RWPE2 (cell line): ENCODE measurements at regions not wholly inside any gene's neighbourhood (a gene's known extent, or its start where the extent isn't known, plus 50 kb on each side); places are given as distances from the start of the nearest gene placed in this dataset.
"Not testable (repeated sequence)": the region's sequence is repeated elsewhere in the genome, so short reads cannot be mapped to it uniquely, and the experiment has no call there.

Experiments
- ATAC-seq: fragments of 200-7000 bp; cut with Tn5 transposase; 3 replicates; pipeline ENCODE4 v1.9.1; 2021; ENCODE audit warnings: low read depth
- DNase-seq: peaks from one replicate; pipeline ENCODE4 v3.0.0-alpha.2; 2020; ENCODE audit warnings: low spot score
- H3K27ac ChIP-seq: fragments of 450-650 bp; 2 replicates; pipeline ENCODE4 v1.5.1; 2017; ENCODE audit warnings: mild to moderate bottlenecking; ENCODE audit not compliant: poor library complexity, severe bottlenecking
- H3K27me3 ChIP-seq: fragments of 250-450 bp; sonication (Bioruptor Pico); 2 replicates; pipeline ENCODE4 v1.5.1; 2021; ENCODE audit warnings: mild to moderate bottlenecking, moderate library complexity; ENCODE audit not compliant: insufficient read depth, poor library complexity, severe bottlenecking
- H3K36me3 ChIP-seq: fragments of 250-450 bp; sonication (Bioruptor Pico); 2 replicates; pipeline ENCODE4 v1.5.1; 2020; ENCODE audit warnings: low read depth, mild to moderate bottlenecking, moderate library complexity
- H3K4me1 ChIP-seq: fragments of 250-450 bp; sonication (Bioruptor Pico); 2 replicates; pipeline ENCODE4 v1.5.1; 2021; ENCODE audit warnings: mild to moderate bottlenecking, moderate library complexity; ENCODE audit not compliant: insufficient read depth, poor library complexity, severe bottlenecking
- H3K4me3 ChIP-seq: fragments of 250-450 bp; sonication (Bioruptor Pico); 2 replicates; pipeline ENCODE4 v1.5.1; 2021; ENCODE audit warnings: mild to moderate bottlenecking, moderate library complexity; ENCODE audit not compliant: severe bottlenecking
- H3K9me3 ChIP-seq: fragments of 250-450 bp; sonication (Bioruptor Pico); 2 replicates; pipeline ENCODE4 v1.5.1; 2021; ENCODE audit warnings: mild to moderate bottlenecking, moderate library complexity; ENCODE audit not compliant: severe bottlenecking
- TF ChIP-seq, protein P1 (sequence below): fragments of 450-650 bp; IDR thresholded peaks from one replicate; pipeline ENCODE4 v1.5.1; 2017; ENCODE audit warnings: mild to moderate bottlenecking, moderate library complexity; ENCODE audit not compliant: poor library complexity, severe bottlenecking

DNA sequence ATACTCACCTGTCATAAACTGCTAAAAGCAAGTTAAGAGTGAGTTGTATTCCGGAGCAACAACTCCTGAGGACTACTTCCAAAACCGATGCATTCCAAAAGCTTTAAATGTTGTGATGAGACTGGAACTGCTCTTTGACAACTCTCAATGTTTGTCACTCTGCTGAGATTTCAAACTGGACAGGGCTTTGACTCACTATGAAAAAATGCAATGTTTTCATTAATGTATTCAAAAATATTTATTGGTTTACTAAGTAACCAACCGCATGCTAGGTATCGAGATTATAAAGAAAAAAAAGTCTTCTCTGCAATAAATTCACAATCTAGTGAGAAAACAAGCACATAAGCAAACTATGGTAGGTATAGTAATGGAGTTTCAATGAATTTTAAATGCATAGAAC is 107.9 kb upstream of the GNAI1 start:
- H3K4me1 ChIP-seq, result no peaks in the 10 kb centered on the region
- ATAC-seq (no peak), DNase-seq (no peak)
- H3K9me3 ChIP-seq, result no peaks in the 10 kb centered on the region
- no peak overlapping the region for H3K27ac ChIP-seq
- no peaks in the 10 kb centered on the region for H3K27me3 ChIP-seq
- TF ChIP-seq, protein P1, sequence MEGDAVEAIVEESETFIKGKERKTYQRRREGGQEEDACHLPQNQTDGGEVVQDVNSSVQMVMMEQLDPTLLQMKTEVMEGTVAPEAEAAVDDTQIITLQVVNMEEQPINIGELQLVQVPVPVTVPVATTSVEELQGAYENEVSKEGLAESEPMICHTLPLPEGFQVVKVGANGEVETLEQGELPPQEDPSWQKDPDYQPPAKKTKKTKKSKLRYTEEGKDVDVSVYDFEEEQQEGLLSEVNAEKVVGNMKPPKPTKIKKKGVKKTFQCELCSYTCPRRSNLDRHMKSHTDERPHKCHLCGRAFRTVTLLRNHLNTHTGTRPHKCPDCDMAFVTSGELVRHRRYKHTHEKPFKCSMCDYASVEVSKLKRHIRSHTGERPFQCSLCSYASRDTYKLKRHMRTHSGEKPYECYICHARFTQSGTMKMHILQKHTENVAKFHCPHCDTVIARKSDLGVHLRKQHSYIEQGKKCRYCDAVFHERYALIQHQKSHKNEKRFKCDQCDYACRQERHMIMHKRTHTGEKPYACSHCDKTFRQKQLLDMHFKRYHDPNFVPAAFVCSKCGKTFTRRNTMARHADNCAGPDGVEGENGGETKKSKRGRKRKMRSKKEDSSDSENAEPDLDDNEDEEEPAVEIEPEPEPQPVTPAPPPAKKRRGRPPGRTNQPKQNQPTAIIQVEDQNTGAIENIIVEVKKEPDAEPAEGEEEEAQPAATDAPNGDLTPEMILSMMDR, result no peak
- H3K36me3 ChIP-seq, result no peaks in the 10 kb centered on the region
- no peak overlapping the region for H3K4me3 ChIP-seq

GRCh38 chr7:80020277-80020676 is 114.4 kb upstream of the GNAI1 start:
- ATAC-seq, H3K4me1 ChIP-seq, DNase-seq, H3K9me3 ChIP-seq, H3K36me3 ChIP-seq, H3K4me3 ChIP-seq, H3K27ac ChIP-seq, H3K27me3 ChIP-seq: not testable (repeated sequence)

DNA sequence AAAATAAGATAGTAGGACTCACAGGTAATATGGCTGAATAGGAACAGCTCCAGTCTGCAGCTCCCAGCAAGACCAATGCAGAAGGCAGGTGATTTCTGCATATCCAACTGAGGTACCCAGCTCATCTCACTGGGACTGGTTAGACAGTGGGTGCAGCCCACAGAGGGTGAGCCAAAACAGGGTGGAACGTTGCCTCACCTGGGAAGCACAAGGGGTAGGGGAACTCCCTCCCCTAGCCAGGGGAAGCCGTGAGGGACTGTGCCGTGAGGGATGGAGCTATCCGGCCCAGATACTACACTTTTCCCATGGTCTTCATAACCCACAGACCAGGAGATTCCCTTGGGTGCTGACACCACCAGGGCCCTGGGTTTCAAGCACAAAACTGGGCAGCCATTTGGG is 114.8 kb upstream of the GNAI1 start:
- not testable (repeated sequence) for H3K4me3 ChIP-seq, H3K9me3 ChIP-seq, H3K4me1 ChIP-seq, H3K36me3 ChIP-seq, DNase-seq, H3K27ac ChIP-seq, H3K27me3 ChIP-seq, ATAC-seq

DNA sequence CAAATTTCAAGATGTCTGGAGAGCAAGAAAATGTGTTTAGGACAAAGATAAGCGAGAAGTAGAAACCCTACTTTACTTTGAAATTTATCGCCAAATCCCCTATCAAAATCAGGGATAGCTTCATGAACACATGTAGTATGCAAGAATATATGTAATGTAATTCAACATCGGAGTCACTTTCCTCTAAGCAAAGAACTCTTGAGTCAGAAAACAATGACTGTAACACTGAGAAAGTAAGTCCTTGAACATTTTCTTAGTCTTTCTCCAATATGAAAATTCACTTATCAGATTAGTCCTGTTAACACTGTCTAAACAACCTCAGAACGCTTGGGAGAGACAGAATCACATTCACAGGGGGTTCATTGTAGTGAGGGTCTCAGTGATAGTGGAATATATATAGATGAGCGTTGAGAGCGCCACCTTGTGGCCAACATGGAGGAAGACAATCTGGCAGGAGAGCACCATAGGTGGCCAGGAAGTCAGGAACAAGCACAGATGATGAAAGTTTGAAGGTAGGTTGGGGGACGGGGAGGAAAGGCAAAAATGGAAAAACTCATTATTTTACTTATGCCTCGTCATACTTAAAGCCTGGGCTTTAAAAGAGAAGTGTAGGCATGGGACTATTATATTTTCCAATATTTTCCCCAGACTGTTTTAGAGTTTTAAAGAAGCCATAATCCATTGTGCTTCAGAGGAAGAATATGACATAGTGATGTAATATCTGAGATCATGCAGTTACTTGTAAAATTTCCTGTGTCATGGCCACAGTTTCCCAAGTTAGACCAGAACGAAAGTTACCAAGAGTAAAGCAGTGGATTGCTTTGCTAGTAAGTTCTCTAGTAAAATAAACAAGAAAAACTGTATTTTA is 115.5 kb upstream of the GNAI1 start:
- no peaks in the 10 kb centered on the region for H3K36me3 ChIP-seq
- no peaks in the 10 kb centered on the region for H3K4me1 ChIP-seq
- no peak overlapping the region for H3K4me3 ChIP-seq
- TF ChIP-seq, protein P1, result peak; percentile 96
- ATAC-seq (peak; percentile 86), DNase-seq (no peak)
- H3K27ac ChIP-seq, result no peak overlapping the region
- no peaks in the 10 kb centered on the region for H3K27me3 ChIP-seq
- no peaks in the 10 kb centered on the region for H3K9me3 ChIP-seq

DNA sequence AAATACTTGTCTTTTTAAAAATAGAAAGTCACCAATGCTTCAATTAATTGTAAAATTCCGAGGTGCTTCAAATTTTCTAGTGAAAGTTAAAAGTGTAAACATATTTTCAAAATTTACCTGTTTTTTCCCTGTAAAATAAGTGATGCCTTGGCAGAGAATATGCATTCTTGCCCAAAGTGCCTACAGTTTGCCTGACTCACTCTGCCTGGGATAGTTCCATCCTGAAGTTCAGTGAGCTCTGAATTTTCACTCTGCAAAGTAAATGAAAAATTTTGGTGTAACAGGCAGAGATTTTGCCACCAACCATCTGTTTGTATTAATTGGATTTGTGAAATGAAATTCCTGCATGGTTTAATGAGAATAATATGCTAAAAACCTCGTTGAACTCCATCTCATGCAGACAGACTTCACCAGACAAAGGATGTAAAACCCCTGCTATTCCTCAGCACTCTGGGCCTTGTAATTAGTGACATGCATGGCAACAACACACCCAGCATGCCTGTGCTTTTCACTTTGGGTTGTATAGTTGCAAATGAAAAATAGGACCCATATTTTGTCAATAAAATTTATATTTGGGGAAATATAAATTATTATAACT is 117.4 kb upstream of the GNAI1 start:
- no peak for DNase-seq
- no peaks in the 10 kb centered on the region for H3K36me3 ChIP-seq
- no peak for ATAC-seq
- no peak overlapping the region for H3K4me3 ChIP-seq
- no peaks in the 10 kb centered on the region for H3K27me3 ChIP-seq
- TF ChIP-seq, protein P1, result no peak
- no peak overlapping the region for H3K27ac ChIP-seq
- no peaks in the 10 kb centered on the region for H3K4me1 ChIP-seq
- no peaks in the 10 kb centered on the region for H3K9me3 ChIP-seq

GRCh38 chr7:80014511-80014910 is 120.1 kb upstream of the GNAI1 start:
- Histone ChIP-seq H3K27ac (no peak overlapping the region), H3K4me1 (no peaks in the 10 kb centered on the region), H3K36me3 (no peaks in the 10 kb centered on the region), H3K4me3 (no peak overlapping the region), H3K27me3 (no peaks in the 10 kb centered on the region), H3K9me3 (no peaks in the 10 kb centered on the region)
- TF ChIP-seq, protein P1, result no peak
- DNase-seq (no peak), ATAC-seq (0 out of 3 replicates have a peak, but pooled peaks have one; percentile 55)
